B cell (primary cell): ENCODE measurements at regions not wholly inside any gene's neighbourhood (a gene's known extent, or its start where the extent isn't known, plus 50 kb on each side); places are given as distances from the start of the nearest gene placed in this dataset.

ENCODE experiments used
- ATAC-seq: fragments of 200-7000 bp; cut with Tn5 transposase; one replicate; pipeline ENCODE4 v1.10.0; 2021; ENCODE audit warnings: low read depth, mild to moderate bottlenecking, moderate number of reproducible peaks, moderate library complexity
- CTCF ChIA-PET: fragments of 350-600 bp; sonication (Branson Sonifier 250); formaldehyde crosslinking; loops from one replicate; lab custom pipeline; 2021; ENCODE audit warnings: antibody characterized with exemption, inconsistent platforms; lab: Charles Lee
- POLR2A ChIA-PET: fragments of 350-600 bp; sonication (Branson Sonifier 250); formaldehyde crosslinking; loops from one replicate; lab custom pipeline; 2021; ENCODE audit warnings: antibody characterized with exemption; lab: Charles Lee
- DNase-seq: peaks from one replicate; pipeline ENCODE4 v3.0.0; 2013
- H2AFZ ChIP-seq: 2 replicates; pipeline ENCODE4 v1.6.1; 2012; ENCODE audit warnings: mild to moderate bottlenecking, low read depth, low read length; ENCODE audit not compliant: insufficient read depth, poor library complexity, severe bottlenecking
- H3K27ac ChIP-seq, 2 donors: 1 replicate in 1 of 2; 2 replicates in 1 of 2; pipeline ENCODE4 v1.5.1; 2012 to 2013; ENCODE audit warnings: low read length in 2 of 2, mild to moderate bottlenecking in 2 of 2, moderate library complexity in 1 of 2
- H3K27me3 ChIP-seq, 4 experiments: fragments of 200-600 bp in 1 of 4; sonication (generic) in 1 of 4; replicated peaks in 1 of 4; 1 replicate in 2 of 4; 2 replicates in 2 of 4; pipeline versions ENCODE4 v1.6.1 to v1.7.0; 2013 to 2016; ENCODE audit warnings: low read length in 3 of 4, mild to moderate bottlenecking in 2 of 4, mixed read lengths in 1 of 4, moderate library complexity in 1 of 4; ENCODE audit not compliant: insufficient read depth in 4 of 4, control insufficient read depth in 3 of 4; ENCODE audit errors: control extremely low read depth in 1 of 4
- H3K36me3 ChIP-seq, 2 experiments: replicated peaks in 1 of 2; 1 replicate in 1 of 2; 2 replicates in 1 of 2; pipeline versions ENCODE4 v1.6.1 to v1.7.1; 2013; ENCODE audit warnings: low read length in 1 of 2; ENCODE audit not compliant: insufficient read depth in 2 of 2, control insufficient read depth in 1 of 2; ENCODE audit errors: control extremely low read depth in 1 of 2, extremely low read depth in 1 of 2
- H3K4me1 ChIP-seq, 2 donors: fragments of 200-600 bp in 1 of 2; sonication (generic) in 1 of 2; 1 replicate in 1 of 2; 2 replicates in 1 of 2; pipeline versions ENCODE4 v1.5.1 to v1.6.1; 2013 to 2017; ENCODE audit warnings: low read length in 2 of 2; ENCODE audit not compliant: control insufficient read depth in 2 of 2, insufficient read depth in 2 of 2
- H3K4me2 ChIP-seq: replicated peaks from 2 replicates; pipeline ENCODE3; 2012; ENCODE audit warnings: mild to moderate bottlenecking, low read depth, low read length; ENCODE audit not compliant: poor library complexity, severe bottlenecking
- H3K4me3 ChIP-seq, 5 experiments: fragments of 200-600 bp in 1 of 5; sonication (generic) in 1 of 5; 1 replicate in 3 of 5; 2 replicates in 2 of 5; pipeline versions ENCODE4 v1.5.1 to v1.7.0; 2011 to 2016; ENCODE audit warnings: low read length in 4 of 5, mild to moderate bottlenecking in 4 of 5, low read depth in 2 of 5, control low read depth in 1 of 5, moderate library complexity in 1 of 5; ENCODE audit not compliant: insufficient read depth in 1 of 5; ENCODE audit errors: control extremely low read depth in 1 of 5, extremely low read depth in 1 of 5
- H3K79me2 ChIP-seq: fragments of 200-600 bp; sonication (generic); one replicate; pipeline ENCODE4 v1.6.0; 2016; ENCODE audit warnings: low read length; ENCODE audit not compliant: control insufficient read depth, insufficient read depth
- H3K9ac ChIP-seq: fragments of 200-600 bp; sonication (generic); 2 replicates; pipeline ENCODE4 v1.6.1; 2017; ENCODE audit warnings: mild to moderate bottlenecking, low read length, moderate library complexity
- H3K9me3 ChIP-seq, 3 donors: one replicate each; pipeline versions ENCODE4 v1.6.1 to v1.7.1; 2013; ENCODE audit warnings: low read length in 2 of 3; ENCODE audit not compliant: control insufficient read depth in 2 of 3, insufficient read depth in 1 of 3; ENCODE audit errors: control extremely low read depth in 1 of 3
- H4K20me1 ChIP-seq: 2 replicates; pipeline ENCODE4 v1.6.0; 2012; ENCODE audit warnings: mild to moderate bottlenecking, low read length; ENCODE audit not compliant: insufficient read depth, control insufficient read depth, poor library complexity, severe bottlenecking
- H3K27ac Mint-ChIP-seq: one replicate; pipeline ENCODE4 v1.8.0; 2021; ENCODE audit warnings: mixed read lengths
- H3K27me3 Mint-ChIP-seq: one replicate; pipeline ENCODE4 v1.8.0; 2021; ENCODE audit warnings: mixed read lengths
- H3K4me1 Mint-ChIP-seq: one replicate; pipeline ENCODE4 v1.8.0; 2021; ENCODE audit warnings: mixed read lengths
- H3K4me3 Mint-ChIP-seq: one replicate; pipeline ENCODE4 v1.8.0; 2021; ENCODE audit warnings: mixed read lengths
- H3K9me3 Mint-ChIP-seq: one replicate; pipeline ENCODE4 v1.8.0; 2022; ENCODE audit warnings: mixed read lengths; ENCODE audit not compliant: insufficient read depth
- CTCF ChIP-seq: fragments of 200-600 bp; IDR thresholded peaks from one replicate; pipeline ENCODE4 v1.8.0; 2022; ENCODE audit warnings: antibody characterized with exemption, mild to moderate bottlenecking
- EZH2 ChIP-seq: IDR thresholded peaks from 2 replicates; pipeline ENCODE4 v1.6.1; 2012; ENCODE audit warnings: borderline replicate concordance, low read depth, mild to moderate bottlenecking, moderate library complexity, low read length; ENCODE audit not compliant: insufficient read depth, poor library complexity, severe bottlenecking
- WGBS: methylation state at CpG from one replicate; pipeline ENCODE4 v1.1.5; 2013; ENCODE audit warnings: missing lambda C conversion rate; ENCODE audit not compliant: insufficient coverage; 5-methylcytosine and 5-hydroxymethylcytosine counted together
- intact Hi-C: fragments of 100-400 bp; cut with micrococcal nuclease; formaldehyde crosslinking; loops from one replicate; pipeline ENCODE4 v1.10.0; 2022

GRCh38 chr19:28429356-28429755 lies 783.6 kb downstream of the UQCRFS1 start:
- H3K4me3 Mint-ChIP-seq, result no peak overlapping the region
- no peaks in the 10 kb centered on the region for H3K27me3 Mint-ChIP-seq
- no peak overlapping the region for H3K4me2 ChIP-seq
- no peak overlapping the region for H3K4me3 ChIP-seq
- H3K9ac ChIP-seq, result no peak overlapping the region
- no peak for DNase-seq
- no peaks in the 10 kb centered on the region for H3K79me2 ChIP-seq
- intact Hi-C loops, result no loop called here
- H3K9me3 ChIP-seq, result peaks cover 0 to 13% (median 0%) of the 10 kb centered on the region in 3 donors
- 80% methylated on average over 1 of the region's 3 CpGs for WGBS
- H3K4me1 ChIP-seq, result peaks cover 0 to 5% of the 10 kb centered on the region in 2 donors
- no peak overlapping the region for H3K27ac ChIP-seq
- H3K27ac Mint-ChIP-seq, result no peak overlapping the region
- no peaks in the 10 kb centered on the region for H4K20me1 ChIP-seq
- no peak for TF ChIP-seq EZH2
- TF ChIP-seq CTCF, result no peak
- CTCF ChIA-PET, result no interaction called here
- no peaks in the 10 kb centered on the region for H3K36me3 ChIP-seq
- H2AFZ ChIP-seq, result no peak overlapping the region
- no peak for ATAC-seq
- peaks cover 16% of the 10 kb centered on the region for H3K9me3 Mint-ChIP-seq
- H3K4me1 Mint-ChIP-seq, result peaks cover 5% of the 10 kb centered on the region
- POLR2A ChIA-PET, result no interaction called here
- H3K27me3 ChIP-seq, result no peaks in the 10 kb centered on the region

GRCh38 chr19:28428663-28429348 lies 784.1 kb downstream of the UQCRFS1 start:
- ATAC-seq (no peak), DNase-seq (no peak)
- Mint-ChIP-seq H3K27ac (no peak overlapping the region), H3K27me3 (no peaks in the 10 kb centered on the region), H3K4me3 (no peak overlapping the region), H3K4me1 (peaks cover 5% of the 10 kb centered on the region), H3K9me3 (peaks cover 16% of the 10 kb centered on the region)
- CTCF ChIA-PET, result no interaction called here
- intact Hi-C loops, result no loop called here
- H3K9ac ChIP-seq, result no peak overlapping the region
- no peak overlapping the region for H3K4me2 ChIP-seq
- no peak overlapping the region for H2AFZ ChIP-seq
- H3K27me3 ChIP-seq, result no peaks in the 10 kb centered on the region
- H3K36me3 ChIP-seq, result no peaks in the 10 kb centered on the region
- no peaks in the 10 kb centered on the region for H3K79me2 ChIP-seq
- POLR2A ChIA-PET, result no interaction called here
- H3K4me3 ChIP-seq, result no peak overlapping the region
- no peak overlapping the region for H3K27ac ChIP-seq
- H3K4me1 ChIP-seq, result peaks cover 0 to 5% of the 10 kb centered on the region in 2 donors
- no peaks in the 10 kb centered on the region for H4K20me1 ChIP-seq
- 85% methylated on average over 5 of the region's 7 CpGs for WGBS
- peaks cover 0 to 11% (median 0%) of the 10 kb centered on the region in 3 donors for H3K9me3 ChIP-seq
- no peak for TF ChIP-seq EZH2
- no peak for TF ChIP-seq CTCF
